ENCODE measurements at regions not wholly inside any gene's neighbourhood (a gene's known extent, or its start where the extent isn't known, plus 50 kb on each side); places are given as distances from the start of the nearest gene placed in this dataset.

- Histone ChIP-seq H3K4me1 (replicated peaks in 1 of 2; ENCODE audit: control insufficient read depth in 2 of 2, insufficient read depth in 2 of 2, low read length in 2 of 2) (no peaks in the 10 kb centered on the region), H3K9me1 (ENCODE audit: control insufficient read depth, insufficient read depth, low read length) (no peaks in the 10 kb centered on the region), H3K27me3 (ENCODE audit: control insufficient read depth in 2 of 2, insufficient read depth in 2 of 2, low read length in 2 of 2) (peaks cover 0 to 8% of the 10 kb centered on the region in 2 experiments; a peak in 1 of 5 replicates), H3K9me3 (replicated peaks; ENCODE audit: control insufficient read depth, insufficient read depth, low read depth, low read length) (no peaks in the 10 kb centered on the region), H3K4me2 (ENCODE audit: insufficient read depth, low read length) (no peak overlapping the region), H3K79me2 (ENCODE audit: control insufficient read depth, insufficient read depth, low read length) (no peaks in the 10 kb centered on the region), H3K4me3 (no peak overlapping the region), H2AFZ (ENCODE audit: low read depth, low read length) (no peak overlapping the region), H3K9ac (ENCODE audit: insufficient read depth in 1 of 2, low read depth in 2 of 2, low read length in 2 of 2) (no peak overlapping the region), H3K36me3 (ENCODE audit: control insufficient read depth, insufficient read depth, low read length) (no peaks in the 10 kb centered on the region), H3K27ac (ENCODE audit: extremely low read depth, low read depth, low read length) (no peak overlapping the region), H4K20me1 (replicated peaks; ENCODE audit: control insufficient read depth, insufficient read depth, low read length) (no peaks in the 10 kb centered on the region)
- 0% methylated on average over 13 of the region's 17 CpGs for WGBS (ENCODE audit: insufficient coverage, low coverage, missing lambda C conversion rate)
- ATAC-seq = no peak
- ChIA-PET CTCF (ENCODE audit: low intra/inter-chr PET ratio) (interaction anchor here (0.7 kb wide), 1 partner anchor 530 kb away, joined by 3 read pairs; no protein-coding TSS in a partner anchor), POLR2A (no interaction called here)
- FAIRE-seq = no peak
- BruUV-seq (replicated peaks) = no TSS peak
- intact Hi-C loops (cut with micrococcal nuclease) = no loop called here
- no peak for DNase-seq (ENCODE audit: extremely low read depth in 1 of 4, low spot score in 3 of 4)
- in situ Hi-C loops (cut with MboI) = no loop called here
- TF ChIP-seq ESRRB (CRISPR knock-in tag; IDR thresholded peaks at IDR 0.05; ENCODE audit: borderline replicate concordance) = no peak
- no peak for TF ChIP-seq SMC3 (conservative IDR thresholded peaks at IDR 0.05; ENCODE audit: insufficient read depth, low read depth, low read length)
- TF ChIP-seq EZH2 (IDR thresholded peaks at IDR 0.05; ENCODE audit: borderline replicate concordance, low read depth, low read length) = no peak
- TF ChIP-seq GTF2A2 (tag; IDR thresholded peaks at IDR 0.05) = no peak
- TF ChIP-seq, protein P1, sequence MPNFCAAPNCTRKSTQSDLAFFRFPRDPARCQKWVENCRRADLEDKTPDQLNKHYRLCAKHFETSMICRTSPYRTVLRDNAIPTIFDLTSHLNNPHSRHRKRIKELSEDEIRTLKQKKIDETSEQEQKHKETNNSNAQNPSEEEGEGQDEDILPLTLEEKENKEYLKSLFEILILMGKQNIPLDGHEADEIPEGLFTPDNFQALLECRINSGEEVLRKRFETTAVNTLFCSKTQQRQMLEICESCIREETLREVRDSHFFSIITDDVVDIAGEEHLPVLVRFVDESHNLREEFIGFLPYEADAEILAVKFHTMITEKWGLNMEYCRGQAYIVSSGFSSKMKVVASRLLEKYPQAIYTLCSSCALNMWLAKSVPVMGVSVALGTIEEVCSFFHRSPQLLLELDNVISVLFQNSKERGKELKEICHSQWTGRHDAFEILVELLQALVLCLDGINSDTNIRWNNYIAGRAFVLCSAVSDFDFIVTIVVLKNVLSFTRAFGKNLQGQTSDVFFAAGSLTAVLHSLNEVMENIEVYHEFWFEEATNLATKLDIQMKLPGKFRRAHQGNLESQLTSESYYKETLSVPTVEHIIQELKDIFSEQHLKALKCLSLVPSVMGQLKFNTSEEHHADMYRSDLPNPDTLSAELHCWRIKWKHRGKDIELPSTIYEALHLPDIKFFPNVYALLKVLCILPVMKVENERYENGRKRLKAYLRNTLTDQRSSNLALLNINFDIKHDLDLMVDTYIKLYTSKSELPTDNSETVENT (CRISPR knock-in tag; IDR thresholded peaks at IDR 0.05) = no peak
- TF ChIP-seq SRSF1 (IDR thresholded peaks at IDR 0.05; ENCODE audit: low read depth, low read length) = no peak
- no peak for TF ChIP-seq THRA (IDR thresholded peaks at IDR 0.05)
- TF ChIP-seq PYGO2 (tag; IDR thresholded peaks at IDR 0.05) = no peak
- TF ChIP-seq TOE1 (IDR thresholded peaks at IDR 0.05; ENCODE audit: borderline replicate concordance) = no peak
- TF ChIP-seq TOE1 (CRISPR knock-in tag; IDR thresholded peaks at IDR 0.05; ENCODE audit: borderline replicate concordance, low read depth) = no peak
- no peak for TF ChIP-seq FOSL1 (tag; conservative IDR thresholded peaks at IDR 0.05)
- TF ChIP-seq TAF9B (IDR thresholded peaks at IDR 0.05; ENCODE audit: partially characterized antibody) = no peak
- no peak for TF ChIP-seq LCOR (CRISPR knock-in tag; IDR thresholded peaks at IDR 0.05)
Measured at GRCh38 chr10:128305601-128306345, 179.6 kb upstream of the MKI67 start.

All from K562 (cell line).